CD4-positive, alpha-beta T cell (primary cell): ENCODE measurements at regions not wholly inside any gene's neighbourhood (a gene's known extent, or its start where the extent isn't known, plus 50 kb on each side); places are given as distances from the start of the nearest gene placed in this dataset.

Source experiments
- ATAC-seq: fragments of 200-7000 bp; cut with Tn5 transposase; one replicate; pipeline ENCODE4 v1.10.0; 2022; ENCODE audit warnings: mild to moderate bottlenecking; ENCODE audit not compliant: poor library complexity
- CTCF ChIA-PET: fragments of 350-600 bp; sonication (Branson Sonifier 250); formaldehyde crosslinking; loops from one replicate; lab custom pipeline; 2021; ENCODE audit warnings: antibody characterized with exemption, inconsistent platforms; lab: Charles Lee
- POLR2A ChIA-PET: fragments of 350-600 bp; sonication (Branson Sonifier 250); formaldehyde crosslinking; loops from one replicate; lab custom pipeline; 2021; ENCODE audit warnings: antibody characterized with exemption, inconsistent platforms; lab: Charles Lee
- DNase-seq, 14 experiments: peaks; one replicate each; pipeline ENCODE4 v3.0.0-alpha.2; 2013 to 2020; ENCODE audit warnings: mixed read lengths in 2 of 14
- H3K27ac ChIP-seq, 2 donors: one replicate each; pipeline versions ENCODE4 v1.5.1 to v1.7.0; 2013; ENCODE audit warnings: low read length in 2 of 2, low read depth in 1 of 2, mild to moderate bottlenecking in 1 of 2
- H3K27me3 ChIP-seq, 2 experiments: 1 replicate in 1 of 2; 2 replicates in 1 of 2; pipeline versions ENCODE4 v1.6.1 to v1.7.0; 2013; ENCODE audit warnings: low read length in 2 of 2, control low read depth in 1 of 2, mild to moderate bottlenecking in 1 of 2, moderate library complexity in 1 of 2; ENCODE audit not compliant: insufficient read depth in 2 of 2, control insufficient read depth in 1 of 2
- H3K36me3 ChIP-seq: one replicate; pipeline ENCODE4 v1.6.1; 2013; ENCODE audit warnings: low read length, control low read depth; ENCODE audit not compliant: insufficient read depth
- H3K4me1 ChIP-seq: one replicate; pipeline ENCODE4 v1.6.1; 2013; ENCODE audit warnings: low read length, control low read depth; ENCODE audit not compliant: insufficient read depth
- H3K4me3 ChIP-seq: one replicate; pipeline ENCODE4 v1.5.1; 2013; ENCODE audit warnings: mild to moderate bottlenecking, low read length, moderate library complexity
- H3K9me3 ChIP-seq, 2 experiments: 1 replicate in 1 of 2; 2 replicates in 1 of 2; pipeline versions ENCODE4 v1.6.1 to v1.7.0; 2013; ENCODE audit warnings: low read length in 2 of 2, mild to moderate bottlenecking in 2 of 2, control low read depth in 1 of 2, moderate library complexity in 1 of 2; ENCODE audit not compliant: control insufficient read depth in 1 of 2, insufficient read depth in 1 of 2
- H3K27ac Mint-ChIP-seq: one replicate; pipeline ENCODE4 v1.8.0; 2020; ENCODE audit warnings: mixed read lengths
- H3K27me3 Mint-ChIP-seq: one replicate; pipeline ENCODE4 v1.8.0; 2021; ENCODE audit warnings: mixed read lengths
- H3K36me3 Mint-ChIP-seq: one replicate; pipeline ENCODE4 v1.8.0; 2021; ENCODE audit warnings: low read depth, mixed read lengths
- H3K4me1 Mint-ChIP-seq: one replicate; pipeline ENCODE4 v1.8.0; 2021; ENCODE audit warnings: low read depth, mixed read lengths
- H3K4me3 Mint-ChIP-seq: one replicate; pipeline ENCODE4 v1.8.0; 2020; ENCODE audit warnings: mild to moderate bottlenecking, mixed read lengths
- H3K9me3 Mint-ChIP-seq: one replicate; pipeline ENCODE4 v1.8.0; 2020; ENCODE audit warnings: mixed read lengths
- intact Hi-C, 2 experiments: fragments of 100-400 bp; cut with DNase I in 1 of 2; cut with micrococcal nuclease in 1 of 2; formaldehyde crosslinking; loops; one replicate each; pipeline versions ENCODE4 v1.15.1 to v1.9.0; 2023 to 2025; cut with DNase I, micrococcal nuclease
- TF ChIP-seq, protein P1 (sequence below): fragments of 200-600 bp; IDR thresholded peaks from one replicate; pipeline ENCODE4 v1.8.0; 2022; ENCODE audit warnings: antibody characterized with exemption, mild to moderate bottlenecking

DNA sequence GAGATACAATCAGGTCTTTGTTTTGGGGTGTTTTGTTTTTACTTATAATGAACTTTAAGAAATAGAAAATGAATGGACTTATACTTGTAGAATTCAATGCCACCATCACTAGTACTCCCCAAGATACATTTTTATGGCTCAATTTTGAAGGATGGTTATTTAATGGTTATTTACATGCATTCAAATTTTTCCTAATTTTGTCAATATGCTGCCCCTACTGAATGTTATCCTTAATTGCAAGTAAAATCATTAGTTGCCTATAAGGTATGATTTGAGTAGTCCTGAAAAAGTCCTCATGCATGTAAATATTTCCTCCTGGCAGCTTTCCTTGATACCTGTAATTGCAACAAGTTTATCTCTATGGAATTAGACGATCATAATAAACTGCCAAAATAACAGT is 391.2 kb downstream of the BCAT1 start:
- POLR2A ChIA-PET: no interaction called here

DNA sequence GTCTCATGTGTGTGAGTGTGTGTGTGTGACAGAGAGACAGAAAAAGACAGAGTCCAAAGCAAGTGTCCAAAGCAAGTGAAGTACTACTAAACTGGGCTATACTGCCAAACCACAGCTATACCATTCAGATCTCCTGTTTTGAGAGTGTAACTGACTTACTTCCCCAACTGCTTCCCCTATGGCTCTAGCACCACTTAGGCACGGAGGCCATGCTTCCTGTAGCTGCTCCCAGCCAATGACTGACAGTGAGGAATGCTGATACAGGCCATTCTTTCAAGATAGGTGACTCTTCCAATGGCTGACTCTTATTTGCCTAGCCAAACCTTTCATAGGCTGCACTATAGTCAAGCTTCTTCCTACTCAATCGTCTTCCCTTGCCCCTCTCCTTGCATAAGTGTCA is 393.2 kb downstream of the BCAT1 start:
- no peaks in the 10 kb centered on the region for H3K4me1 ChIP-seq
- H3K36me3 ChIP-seq: no peaks in the 10 kb centered on the region
- TF ChIP-seq, protein P1, sequence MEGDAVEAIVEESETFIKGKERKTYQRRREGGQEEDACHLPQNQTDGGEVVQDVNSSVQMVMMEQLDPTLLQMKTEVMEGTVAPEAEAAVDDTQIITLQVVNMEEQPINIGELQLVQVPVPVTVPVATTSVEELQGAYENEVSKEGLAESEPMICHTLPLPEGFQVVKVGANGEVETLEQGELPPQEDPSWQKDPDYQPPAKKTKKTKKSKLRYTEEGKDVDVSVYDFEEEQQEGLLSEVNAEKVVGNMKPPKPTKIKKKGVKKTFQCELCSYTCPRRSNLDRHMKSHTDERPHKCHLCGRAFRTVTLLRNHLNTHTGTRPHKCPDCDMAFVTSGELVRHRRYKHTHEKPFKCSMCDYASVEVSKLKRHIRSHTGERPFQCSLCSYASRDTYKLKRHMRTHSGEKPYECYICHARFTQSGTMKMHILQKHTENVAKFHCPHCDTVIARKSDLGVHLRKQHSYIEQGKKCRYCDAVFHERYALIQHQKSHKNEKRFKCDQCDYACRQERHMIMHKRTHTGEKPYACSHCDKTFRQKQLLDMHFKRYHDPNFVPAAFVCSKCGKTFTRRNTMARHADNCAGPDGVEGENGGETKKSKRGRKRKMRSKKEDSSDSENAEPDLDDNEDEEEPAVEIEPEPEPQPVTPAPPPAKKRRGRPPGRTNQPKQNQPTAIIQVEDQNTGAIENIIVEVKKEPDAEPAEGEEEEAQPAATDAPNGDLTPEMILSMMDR: no peak
- intact Hi-C loops: no loop called here
- no peak overlapping the region for H3K4me3 Mint-ChIP-seq
- ATAC-seq: no peak
- no peak for DNase-seq
- H3K9me3 Mint-ChIP-seq: no peaks in the 10 kb centered on the region
- no peaks in the 10 kb centered on the region for H3K4me1 Mint-ChIP-seq
- H3K36me3 Mint-ChIP-seq: no peaks in the 10 kb centered on the region
- peaks cover 4 to 11% of the 10 kb centered on the region in 2 experiments for H3K27me3 ChIP-seq
- ChIA-PET POLR2A (no interaction called here), CTCF (no interaction called here)
- peaks cover 26% of the 10 kb centered on the region for H3K27me3 Mint-ChIP-seq
- H3K9me3 ChIP-seq: peaks cover 0 to 4% of the 10 kb centered on the region in 2 experiments
- H3K27ac Mint-ChIP-seq: no peak overlapping the region
- no peak overlapping the region for H3K27ac ChIP-seq
- H3K4me3 ChIP-seq: no peak overlapping the region

More for the DNA sequence above, 391.2 kb downstream of the BCAT1 start:
- Histone ChIP-seq H3K9me3 (peaks cover 0 to 4% of the 10 kb centered on the region in 2 experiments), H3K27ac (no peak overlapping the region), H3K27me3 (peaks cover 16 to 27% of the 10 kb centered on the region in 2 experiments), H3K4me1 (peaks cover 6% of the 10 kb centered on the region), H3K4me3 (no peak overlapping the region), H3K36me3 (no peaks in the 10 kb centered on the region)
- Mint-ChIP-seq H3K36me3 (no peaks in the 10 kb centered on the region), H3K4me3 (no peak overlapping the region), H3K27me3 (peaks cover 46% of the 10 kb centered on the region), H3K9me3 (no peaks in the 10 kb centered on the region), H3K4me1 (peaks cover 12% of the 10 kb centered on the region), H3K27ac (no peak overlapping the region)
- intact Hi-C loops: no loop called here
- ATAC-seq: no peak
- DNase-seq: no peak
- TF ChIP-seq, protein P1: no peak
- CTCF ChIA-PET: no interaction called here

DNA sequence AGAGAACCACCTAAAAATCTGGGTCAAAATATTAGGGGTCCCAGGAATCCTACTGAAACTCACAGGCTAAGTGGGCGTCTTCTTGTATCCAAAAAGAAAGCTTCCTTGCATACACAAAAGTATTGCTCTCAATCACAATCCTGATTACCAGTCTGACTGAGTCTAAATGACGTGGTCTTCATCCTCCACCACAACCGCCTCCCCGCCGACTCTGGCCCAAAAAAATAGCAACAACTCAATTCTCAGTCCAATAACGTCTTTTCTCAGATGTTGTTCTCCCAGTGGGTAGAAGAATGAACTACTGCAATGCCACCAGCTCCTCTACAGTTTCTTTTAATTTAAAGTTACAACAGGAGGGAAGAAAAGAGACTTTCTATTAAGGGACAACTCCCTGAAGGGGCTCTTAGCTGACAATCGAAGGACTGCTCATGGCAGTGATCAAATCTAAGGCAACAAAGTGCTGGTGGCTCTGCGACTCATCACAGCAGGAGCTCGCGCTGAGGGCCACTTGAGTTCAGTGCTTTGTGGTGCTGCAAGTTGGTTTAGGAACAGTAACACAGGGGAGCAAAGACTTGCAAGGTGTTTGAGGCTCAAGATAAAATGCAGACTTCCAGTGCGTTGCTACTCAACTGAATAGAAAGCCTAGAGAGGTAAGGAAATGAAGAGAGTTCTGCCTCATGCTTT is 394.1 kb downstream of the BCAT1 start:
- no peaks in the 10 kb centered on the region for H3K36me3 ChIP-seq
- Mint-ChIP-seq H3K4me3 (no peak overlapping the region), H3K36me3 (no peaks in the 10 kb centered on the region), H3K4me1 (no peaks in the 10 kb centered on the region), H3K27ac (no peak overlapping the region), H3K9me3 (no peaks in the 10 kb centered on the region), H3K27me3 (peaks cover 16% of the 10 kb centered on the region)
- DNase-seq: no peak
- H3K9me3 ChIP-seq: peaks cover 0 to 4% of the 10 kb centered on the region in 2 experiments
- H3K4me1 ChIP-seq: no peaks in the 10 kb centered on the region
- ChIA-PET CTCF (no interaction called here), POLR2A (no interaction called here)
- peaks cover 0 to under 1% of the 10 kb centered on the region in 2 experiments for H3K27me3 ChIP-seq
- intact Hi-C loops: no loop called here
- TF ChIP-seq, protein P1: no peak
- no peak overlapping the region for H3K27ac ChIP-seq
- no peak overlapping the region for H3K4me3 ChIP-seq
- no peak for ATAC-seq
